AG10803 (cell line): ENCODE measurements at regions not wholly inside any gene's neighbourhood (a gene's known extent, or its start where the extent isn't known, plus 50 kb on each side); places are given as distances from the start of the nearest gene placed in this dataset.

Experiments
- DNase-seq: peaks from one replicate; pipeline ENCODE4 v3.0.0; 2010; ENCODE audit warnings: low read depth
- H3K4me3 ChIP-seq: 2 replicates; pipeline ENCODE4 v1.5.1; 2011; ENCODE audit warnings: mild to moderate bottlenecking, low read length, control low read depth
- CTCF ChIP-seq: conservative IDR thresholded peaks from 2 replicates; pipeline ENCODE4 v1.5.1; 2011; ENCODE audit warnings: mild to moderate bottlenecking, low read length, control low read depth, inconsistent platforms

- H3K4me3 ChIP-seq: no peak overlapping the region
- TF ChIP-seq CTCF: no peak
- DNase-seq: no peak
Observed at GRCh38 chr9:26742828-26743476, 149.7 kb downstream of the CAAP1 start.

GRCh38 chr9:26735160-26735559, 157.4 kb downstream of the CAAP1 start:
- H3K4me3 ChIP-seq: no peak overlapping the region
- TF ChIP-seq CTCF: no peak
- no peak for DNase-seq

GRCh38 chr9:26729187-26729586, 163.4 kb downstream of the CAAP1 start:
- H3K4me3 ChIP-seq: no peak overlapping the region
- DNase-seq: no peak
- TF ChIP-seq CTCF: no peak

GRCh38 chr9:26727471-26727870, 165.1 kb downstream of the CAAP1 start:
- no peak overlapping the region for H3K4me3 ChIP-seq
- TF ChIP-seq CTCF: no peak
- DNase-seq: no peak

GRCh38 chr9:26725573-26725972, 167.0 kb downstream of the CAAP1 start:
- no peak overlapping the region for H3K4me3 ChIP-seq
- TF ChIP-seq CTCF: no peak

GRCh38 chr9:26723486-26723885, 169.1 kb downstream of the CAAP1 start:
- peak; percentile 24 for DNase-seq

More at GRCh38 chr9:26725573-26725972, 167.0 kb downstream of the CAAP1 start:
- peak; percentile 21 for DNase-seq

More at GRCh38 chr9:26723486-26723885, 169.1 kb downstream of the CAAP1 start:
- H3K4me3 ChIP-seq: no peak overlapping the region
- peak; percentile 44 for TF ChIP-seq CTCF
